ENCODE measurements at regions not wholly inside any gene's neighbourhood (a gene's known extent, or its start where the extent isn't known, plus 50 kb on each side); places are given as distances from the start of the nearest gene placed in this dataset.

DNA sequence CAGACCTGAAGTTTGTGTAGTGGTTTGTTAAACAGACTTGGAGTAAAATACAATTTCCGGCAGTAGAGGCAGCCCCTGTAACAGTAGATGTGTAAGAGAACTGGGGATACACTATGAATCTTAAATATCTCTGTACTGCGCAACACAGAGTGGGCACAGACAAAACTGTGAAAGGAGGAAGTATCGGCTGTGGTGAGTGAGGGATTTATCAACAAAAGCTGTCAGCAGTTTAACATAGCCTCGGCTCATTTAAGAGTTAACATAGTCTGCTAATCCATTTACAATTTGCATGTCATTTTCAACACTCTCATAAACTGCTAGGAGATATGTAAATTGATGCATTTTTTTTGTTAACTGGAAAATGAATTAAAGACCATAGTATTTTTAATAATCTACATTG, 225.2 kb downstream of the ZWINT start:
- no peaks in the 10 kb centered on the region for H3K36me3 ChIP-seq (ENCODE audit: control insufficient read depth in 1 of 2, insufficient read depth in 2 of 2, low read depth in 1 of 2, low read length in 2 of 2)
- no peak overlapping the region for H3K27ac ChIP-seq (ENCODE audit: low read length, poor library complexity, severe bottlenecking)
- H2AFZ ChIP-seq (ENCODE audit: low read depth, low read length) = no peak overlapping the region
- no peaks in the 10 kb centered on the region for H3K27me3 ChIP-seq (ENCODE audit: control insufficient read depth in 1 of 2, insufficient read depth in 1 of 2, low read length in 2 of 2)
- H3K4me2 ChIP-seq (ENCODE audit: low read length, poor library complexity, severe bottlenecking) = no peak overlapping the region
- no peak for DNase-seq
- no peak overlapping the region for H3K4me3 ChIP-seq (ENCODE audit: insufficient read depth in 1 of 2, low read depth in 1 of 2, low read length in 2 of 2)
- H3K14ac ChIP-seq (ENCODE audit: low read length in 2 of 2) = no peak overlapping the region
- no peak overlapping the region for H2BK120ac ChIP-seq (ENCODE audit: low read depth, low read length)
- no peak overlapping the region for H3K4ac ChIP-seq (ENCODE audit: low read depth in 1 of 2, low read length in 2 of 2)
- H4K91ac ChIP-seq (ENCODE audit: low read length) = no peak overlapping the region
- no peak overlapping the region for H3K23ac ChIP-seq (ENCODE audit: low read length in 2 of 2)
- no peak overlapping the region for H3K18ac ChIP-seq (ENCODE audit: low read depth in 1 of 2, low read length in 2 of 2)
- no peaks in the 10 kb centered on the region for H3K9me3 ChIP-seq (ENCODE audit: control insufficient read depth, low read length)
- H3K9ac ChIP-seq (ENCODE audit: low read length) = no peak overlapping the region
- H2AK5ac ChIP-seq (ENCODE audit: low read length, severe bottlenecking) = no peak overlapping the region
- no peaks in the 10 kb centered on the region for H3K79me1 ChIP-seq (replicated peaks; ENCODE audit: low read length, poor library complexity, severe bottlenecking)
- no peak overlapping the region for H2BK5ac ChIP-seq (ENCODE audit: low read depth, low read length, poor library complexity, severe bottlenecking)
- H3K4me1 ChIP-seq (ENCODE audit: control insufficient read depth, insufficient read depth, low read depth, low read length) = no peaks in the 10 kb centered on the region
- no peak overlapping the region for H2BK12ac ChIP-seq (ENCODE audit: low read length in 2 of 2)
- 80% methylated on average over 3 of the region's 4 CpGs for WGBS
- no peak overlapping the region for H4K8ac ChIP-seq (ENCODE audit: low read length)
- H2BK15ac ChIP-seq (ENCODE audit: low read depth, poor library complexity, severe bottlenecking) = no peak overlapping the region

DNA sequence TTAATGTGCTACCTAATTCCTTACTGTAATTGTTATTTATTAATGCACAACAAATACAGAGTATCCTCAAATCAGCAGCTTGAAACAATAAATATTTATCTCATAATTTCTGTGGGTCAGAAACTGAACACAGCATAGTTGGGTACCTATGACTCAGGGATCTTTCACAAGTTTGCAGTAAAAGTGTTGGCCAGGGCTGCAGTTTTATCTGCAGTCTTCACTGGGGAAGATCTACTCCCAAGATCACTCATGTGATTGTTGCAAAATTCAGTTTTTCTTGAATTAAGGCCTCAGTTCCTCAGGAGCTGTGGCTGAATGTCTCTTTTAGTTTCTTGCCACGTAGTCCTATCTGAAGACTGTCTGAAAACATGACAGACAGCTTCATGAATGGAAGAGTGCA, 237.8 kb downstream of the ZWINT start:
- no peak overlapping the region for H4K8ac ChIP-seq (ENCODE audit: low read length)
- WGBS = 18% methylated on average over 1 of the region's 1 CpG

DNA sequence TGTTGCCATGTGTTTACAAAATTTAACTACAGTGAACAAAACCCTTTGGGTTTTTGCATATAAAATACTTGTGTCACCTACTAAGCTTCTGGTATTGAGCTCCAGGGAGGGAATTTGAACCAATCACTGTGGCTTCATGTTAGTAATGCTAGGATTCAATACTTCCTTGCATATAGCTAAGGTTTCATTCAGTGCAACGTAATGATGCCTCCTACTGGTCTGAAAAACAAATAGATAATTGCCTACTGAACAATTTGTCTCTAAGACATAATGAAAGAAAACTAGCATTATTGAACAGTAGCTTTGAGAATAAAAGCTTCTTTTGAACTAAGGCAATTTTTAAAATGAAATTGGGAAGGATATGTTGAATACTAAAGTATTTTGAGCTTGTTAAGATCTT, 244.4 kb downstream of the ZWINT start:
- no peak overlapping the region for H4K91ac ChIP-seq (ENCODE audit: low read length)
- H3K4me2 ChIP-seq (ENCODE audit: low read length, poor library complexity, severe bottlenecking) = no peak overlapping the region
- H3K14ac ChIP-seq (ENCODE audit: low read length in 2 of 2) = no peak overlapping the region
- H2AFZ ChIP-seq (ENCODE audit: low read depth, low read length) = no peak overlapping the region
- no peaks in the 10 kb centered on the region for H3K4me1 ChIP-seq (ENCODE audit: control insufficient read depth, insufficient read depth, low read depth, low read length)
- no peaks in the 10 kb centered on the region for H3K36me3 ChIP-seq (ENCODE audit: control insufficient read depth in 1 of 2, insufficient read depth in 2 of 2, low read depth in 1 of 2, low read length in 2 of 2)
- no peak overlapping the region for H3K4ac ChIP-seq (ENCODE audit: low read depth in 1 of 2, low read length in 2 of 2)
- H4K8ac ChIP-seq (ENCODE audit: low read length) = no peak overlapping the region
- H2BK15ac ChIP-seq (ENCODE audit: low read depth, poor library complexity, severe bottlenecking) = no peak overlapping the region
- H3K27me3 ChIP-seq (ENCODE audit: control insufficient read depth in 1 of 2, insufficient read depth in 1 of 2, low read length in 2 of 2) = no peaks in the 10 kb centered on the region
- H2BK12ac ChIP-seq (ENCODE audit: low read length in 2 of 2) = no peak overlapping the region
- no peak overlapping the region for H2BK5ac ChIP-seq (ENCODE audit: low read depth, low read length, poor library complexity, severe bottlenecking)
- no peak overlapping the region for H3K23ac ChIP-seq (ENCODE audit: low read length in 2 of 2)
- H3K9ac ChIP-seq (ENCODE audit: low read length) = no peak overlapping the region
- H2AK5ac ChIP-seq (ENCODE audit: low read length, severe bottlenecking) = no peak overlapping the region
- 0% methylated on average over 1 of the region's 1 CpG for WGBS
- H2BK120ac ChIP-seq (ENCODE audit: low read depth, low read length) = no peak overlapping the region
- peaks cover 3% of the 10 kb centered on the region for H3K9me3 ChIP-seq (ENCODE audit: control insufficient read depth, low read length)
- H3K79me1 ChIP-seq (replicated peaks; ENCODE audit: low read length, poor library complexity, severe bottlenecking) = no peaks in the 10 kb centered on the region
- no peak overlapping the region for H3K4me3 ChIP-seq (ENCODE audit: insufficient read depth in 1 of 2, low read depth in 1 of 2, low read length in 2 of 2)
- no peak overlapping the region for H3K27ac ChIP-seq (ENCODE audit: low read length, poor library complexity, severe bottlenecking)
- H3K18ac ChIP-seq (ENCODE audit: low read depth in 1 of 2, low read length in 2 of 2) = no peak overlapping the region
- no peak for DNase-seq

More for the DNA sequence above, 237.8 kb downstream of the ZWINT start:
- Histone ChIP-seq H2BK12ac (ENCODE audit: low read length in 2 of 2) (no peak overlapping the region), H3K27ac (ENCODE audit: low read length, poor library complexity, severe bottlenecking) (no peak overlapping the region), H4K91ac (ENCODE audit: low read length) (no peak overlapping the region), H3K4me1 (ENCODE audit: control insufficient read depth, insufficient read depth, low read depth, low read length) (no peaks in the 10 kb centered on the region), H3K9me3 (ENCODE audit: control insufficient read depth, low read length) (no peaks in the 10 kb centered on the region), H3K27me3 (ENCODE audit: control insufficient read depth in 1 of 2, insufficient read depth in 1 of 2, low read length in 2 of 2) (no peaks in the 10 kb centered on the region), H2BK5ac (ENCODE audit: low read depth, low read length, poor library complexity, severe bottlenecking) (no peak overlapping the region), H3K4ac (ENCODE audit: low read depth in 1 of 2, low read length in 2 of 2) (no peak overlapping the region), H3K4me2 (ENCODE audit: low read length, poor library complexity, severe bottlenecking) (no peak overlapping the region), H2AK5ac (ENCODE audit: low read length, severe bottlenecking) (no peak overlapping the region), H2BK120ac (ENCODE audit: low read depth, low read length) (no peak overlapping the region), H3K14ac (ENCODE audit: low read length in 2 of 2) (no peak overlapping the region), H3K4me3 (ENCODE audit: insufficient read depth in 1 of 2, low read depth in 1 of 2, low read length in 2 of 2) (no peak overlapping the region), H2BK15ac (ENCODE audit: low read depth, poor library complexity, severe bottlenecking) (no peak overlapping the region), H3K23ac (ENCODE audit: low read length in 2 of 2) (no peak overlapping the region), H2AFZ (ENCODE audit: low read depth, low read length) (no peak overlapping the region), H3K79me1 (replicated peaks; ENCODE audit: low read length, poor library complexity, severe bottlenecking) (no peaks in the 10 kb centered on the region), H3K18ac (ENCODE audit: low read depth in 1 of 2, low read length in 2 of 2) (no peak overlapping the region), H3K36me3 (ENCODE audit: control insufficient read depth in 1 of 2, insufficient read depth in 2 of 2, low read depth in 1 of 2, low read length in 2 of 2) (no peaks in the 10 kb centered on the region), H3K9ac (ENCODE audit: low read length) (no peak overlapping the region)
- DNase-seq = no peak

DNA sequence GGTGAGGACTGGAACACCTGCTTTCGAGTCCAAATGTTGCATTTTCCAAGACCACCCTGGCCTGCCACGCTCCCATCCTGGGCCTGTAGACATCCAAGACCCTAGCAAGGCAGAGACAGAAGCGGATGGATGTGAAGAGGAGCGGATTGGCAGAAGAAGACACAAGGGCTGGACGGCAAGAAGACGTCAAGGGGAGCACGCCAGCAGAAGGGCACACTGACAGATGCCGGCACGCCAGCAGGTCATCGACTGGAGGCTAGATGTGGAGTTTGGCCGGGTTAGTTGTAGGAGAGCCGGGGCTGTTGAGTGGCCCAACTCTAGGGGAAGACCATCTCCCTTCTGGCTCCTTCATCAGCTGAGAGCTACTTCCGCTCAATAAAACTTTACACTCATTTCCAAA, 251.6 kb downstream of the ZWINT start:
- H3K9ac ChIP-seq (ENCODE audit: low read length) = no peak overlapping the region
- no peak overlapping the region for H2BK12ac ChIP-seq (ENCODE audit: low read length in 2 of 2)
- no peaks in the 10 kb centered on the region for H3K4me1 ChIP-seq (ENCODE audit: control insufficient read depth, insufficient read depth, low read depth, low read length)

More for the DNA sequence above, 251.6 kb downstream of the ZWINT start:
- H2BK120ac ChIP-seq (ENCODE audit: low read depth, low read length) = no peak overlapping the region
- no peak overlapping the region for H4K91ac ChIP-seq (ENCODE audit: low read length)
- H3K4ac ChIP-seq (ENCODE audit: low read depth in 1 of 2, low read length in 2 of 2) = no peak overlapping the region
- no peak overlapping the region for H2BK15ac ChIP-seq (ENCODE audit: low read depth, poor library complexity, severe bottlenecking)
- no peaks in the 10 kb centered on the region for H3K27me3 ChIP-seq (ENCODE audit: control insufficient read depth in 1 of 2, insufficient read depth in 1 of 2, low read length in 2 of 2)
- H3K18ac ChIP-seq (ENCODE audit: low read depth in 1 of 2, low read length in 2 of 2) = no peak overlapping the region
- peak overlapping the region in 1 of 2 experiments; percentile 2 for H3K23ac ChIP-seq (ENCODE audit: low read length in 2 of 2)
- H3K4me3 ChIP-seq (ENCODE audit: insufficient read depth in 1 of 2, low read depth in 1 of 2, low read length in 2 of 2) = no peak overlapping the region
- DNase-seq = no peak
- H2AFZ ChIP-seq (ENCODE audit: low read depth, low read length) = no peak overlapping the region
- no peaks in the 10 kb centered on the region for H3K79me1 ChIP-seq (replicated peaks; ENCODE audit: low read length, poor library complexity, severe bottlenecking)
- H3K9me3 ChIP-seq (ENCODE audit: control insufficient read depth, low read length) = peaks cover 18% of the 10 kb centered on the region
- H4K8ac ChIP-seq (ENCODE audit: low read length) = no peak overlapping the region
- 89% methylated on average over 11 of the region's 13 CpGs for WGBS
- no peak overlapping the region for H3K27ac ChIP-seq (ENCODE audit: low read length, poor library complexity, severe bottlenecking)
- no peak overlapping the region for H3K4me2 ChIP-seq (ENCODE audit: low read length, poor library complexity, severe bottlenecking)
- H2AK5ac ChIP-seq (ENCODE audit: low read length, severe bottlenecking) = no peak overlapping the region
- H2BK5ac ChIP-seq (ENCODE audit: low read depth, low read length, poor library complexity, severe bottlenecking) = no peak overlapping the region
- H3K36me3 ChIP-seq (ENCODE audit: control insufficient read depth in 1 of 2, insufficient read depth in 2 of 2, low read depth in 1 of 2, low read length in 2 of 2) = no peaks in the 10 kb centered on the region
- H3K14ac ChIP-seq (ENCODE audit: low read length in 2 of 2) = no peak overlapping the region
